ENCODE measurements at regions not wholly inside any gene's neighbourhood (a gene's known extent, or its start where the extent isn't known, plus 50 kb on each side); places are given as distances from the start of the nearest gene placed in this dataset.
"Not testable (repeated sequence)": the region's sequence is repeated elsewhere in the genome, so short reads cannot be mapped to it uniquely, and the experiment has no call there.

DNA sequence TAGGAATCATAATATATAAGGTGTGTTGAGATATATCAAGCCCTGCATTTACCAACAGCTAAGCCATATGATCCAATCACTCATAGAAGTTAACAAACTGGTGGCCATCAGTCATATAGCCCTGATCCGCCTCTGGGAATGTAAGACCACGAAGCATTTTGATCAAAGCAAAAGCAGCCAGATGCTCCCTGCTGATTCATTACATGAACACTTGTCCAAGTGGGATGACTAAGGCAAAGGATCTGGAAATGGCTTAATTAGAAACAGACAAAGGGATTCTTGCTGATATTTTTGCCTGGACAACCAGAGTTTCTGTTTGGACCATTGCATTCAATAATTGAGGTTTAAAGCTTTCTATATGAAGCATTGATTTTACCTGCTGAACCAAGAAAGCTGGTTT is 535.5 kb downstream of the GPAM start (continued):
- TF ChIP-seq, protein P1, sequence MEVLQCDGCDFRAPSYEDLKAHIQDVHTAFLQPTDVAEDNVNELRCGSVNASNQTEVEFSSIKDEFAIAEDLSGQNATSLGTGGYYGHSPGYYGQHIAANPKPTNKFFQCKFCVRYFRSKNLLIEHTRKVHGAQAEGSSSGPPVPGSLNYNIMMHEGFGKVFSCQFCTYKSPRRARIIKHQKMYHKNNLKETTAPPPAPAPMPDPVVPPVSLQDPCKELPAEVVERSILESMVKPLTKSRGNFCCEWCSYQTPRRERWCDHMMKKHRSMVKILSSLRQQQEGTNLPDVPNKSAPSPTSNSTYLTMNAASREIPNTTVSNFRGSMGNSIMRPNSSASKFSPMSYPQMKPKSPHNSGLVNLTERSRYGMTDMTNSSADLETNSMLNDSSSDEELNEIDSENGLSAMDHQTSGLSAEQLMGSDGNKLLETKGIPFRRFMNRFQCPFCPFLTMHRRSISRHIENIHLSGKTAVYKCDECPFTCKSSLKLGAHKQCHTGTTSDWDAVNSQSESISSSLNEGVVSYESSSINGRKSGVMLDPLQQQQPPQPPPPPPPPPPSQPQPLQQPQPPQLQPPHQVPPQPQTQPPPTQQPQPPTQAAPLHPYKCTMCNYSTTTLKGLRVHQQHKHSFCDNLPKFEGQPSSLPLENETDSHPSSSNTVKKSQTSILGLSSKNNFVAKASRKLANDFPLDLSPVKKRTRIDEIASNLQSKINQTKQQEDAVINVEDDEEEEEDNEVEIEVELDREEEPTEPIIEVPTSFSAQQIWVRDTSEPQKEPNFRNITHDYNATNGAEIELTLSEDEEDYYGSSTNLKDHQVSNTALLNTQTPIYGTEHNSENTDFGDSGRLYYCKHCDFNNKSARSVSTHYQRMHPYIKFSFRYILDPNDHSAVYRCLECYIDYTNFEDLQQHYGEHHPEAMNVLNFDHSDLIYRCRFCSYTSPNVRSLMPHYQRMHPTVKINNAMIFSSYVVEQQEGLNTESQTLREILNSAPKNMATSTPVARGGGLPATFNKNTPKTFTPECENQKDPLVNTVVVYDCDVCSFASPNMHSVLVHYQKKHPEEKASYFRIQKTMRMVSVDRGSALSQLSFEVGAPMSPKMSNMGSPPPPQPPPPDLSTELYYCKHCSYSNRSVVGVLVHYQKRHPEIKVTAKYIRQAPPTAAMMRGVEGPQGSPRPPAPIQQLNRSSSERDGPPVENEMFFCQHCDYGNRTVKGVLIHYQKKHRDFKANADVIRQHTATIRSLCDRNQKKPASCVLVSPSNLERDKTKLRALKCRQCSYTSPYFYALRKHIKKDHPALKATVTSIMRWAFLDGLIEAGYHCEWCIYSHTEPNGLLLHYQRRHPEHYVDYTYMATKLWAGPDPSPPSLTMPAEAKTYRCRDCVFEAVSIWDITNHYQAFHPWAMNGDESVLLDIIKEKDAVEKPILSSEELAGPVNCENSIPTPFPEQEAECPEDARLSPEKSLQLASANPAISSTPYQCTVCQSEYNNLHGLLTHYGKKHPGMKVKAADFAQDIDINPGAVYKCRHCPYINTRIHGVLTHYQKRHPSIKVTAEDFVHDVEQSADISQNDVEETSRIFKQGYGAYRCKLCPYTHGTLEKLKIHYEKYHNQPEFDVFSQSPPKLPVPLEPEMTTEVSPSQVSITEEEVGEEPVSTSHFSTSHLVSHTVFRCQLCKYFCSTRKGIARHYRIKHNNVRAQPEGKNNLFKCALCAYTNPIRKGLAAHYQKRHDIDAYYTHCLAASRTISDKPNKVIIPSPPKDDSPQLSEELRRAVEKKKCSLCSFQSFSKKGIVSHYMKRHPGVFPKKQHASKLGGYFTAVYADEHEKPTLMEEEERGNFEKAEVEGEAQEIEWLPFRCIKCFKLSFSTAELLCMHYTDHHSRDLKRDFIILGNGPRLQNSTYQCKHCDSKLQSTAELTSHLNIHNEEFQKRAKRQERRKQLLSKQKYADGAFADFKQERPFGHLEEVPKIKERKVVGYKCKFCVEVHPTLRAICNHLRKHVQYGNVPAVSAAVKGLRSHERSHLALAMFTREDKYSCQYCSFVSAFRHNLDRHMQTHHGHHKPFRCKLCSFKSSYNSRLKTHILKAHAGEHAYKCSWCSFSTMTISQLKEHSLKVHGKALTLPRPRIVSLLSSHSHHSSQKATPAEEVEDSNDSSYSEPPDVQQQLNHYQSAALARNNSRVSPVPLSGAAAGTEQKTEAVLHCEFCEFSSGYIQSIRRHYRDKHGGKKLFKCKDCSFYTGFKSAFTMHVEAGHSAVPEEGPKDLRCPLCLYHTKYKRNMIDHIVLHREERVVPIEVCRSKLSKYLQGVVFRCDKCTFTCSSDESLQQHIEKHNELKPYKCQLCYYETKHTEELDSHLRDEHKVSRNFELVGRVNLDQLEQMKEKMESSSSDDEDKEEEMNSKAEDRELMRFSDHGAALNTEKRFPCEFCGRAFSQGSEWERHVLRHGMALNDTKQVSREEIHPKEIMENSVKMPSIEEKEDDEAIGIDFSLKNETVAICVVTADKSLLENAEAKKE (CRISPR knock-in tag; IDR thresholded peaks at IDR 0.05): no peak
- TF ChIP-seq, protein P2, sequence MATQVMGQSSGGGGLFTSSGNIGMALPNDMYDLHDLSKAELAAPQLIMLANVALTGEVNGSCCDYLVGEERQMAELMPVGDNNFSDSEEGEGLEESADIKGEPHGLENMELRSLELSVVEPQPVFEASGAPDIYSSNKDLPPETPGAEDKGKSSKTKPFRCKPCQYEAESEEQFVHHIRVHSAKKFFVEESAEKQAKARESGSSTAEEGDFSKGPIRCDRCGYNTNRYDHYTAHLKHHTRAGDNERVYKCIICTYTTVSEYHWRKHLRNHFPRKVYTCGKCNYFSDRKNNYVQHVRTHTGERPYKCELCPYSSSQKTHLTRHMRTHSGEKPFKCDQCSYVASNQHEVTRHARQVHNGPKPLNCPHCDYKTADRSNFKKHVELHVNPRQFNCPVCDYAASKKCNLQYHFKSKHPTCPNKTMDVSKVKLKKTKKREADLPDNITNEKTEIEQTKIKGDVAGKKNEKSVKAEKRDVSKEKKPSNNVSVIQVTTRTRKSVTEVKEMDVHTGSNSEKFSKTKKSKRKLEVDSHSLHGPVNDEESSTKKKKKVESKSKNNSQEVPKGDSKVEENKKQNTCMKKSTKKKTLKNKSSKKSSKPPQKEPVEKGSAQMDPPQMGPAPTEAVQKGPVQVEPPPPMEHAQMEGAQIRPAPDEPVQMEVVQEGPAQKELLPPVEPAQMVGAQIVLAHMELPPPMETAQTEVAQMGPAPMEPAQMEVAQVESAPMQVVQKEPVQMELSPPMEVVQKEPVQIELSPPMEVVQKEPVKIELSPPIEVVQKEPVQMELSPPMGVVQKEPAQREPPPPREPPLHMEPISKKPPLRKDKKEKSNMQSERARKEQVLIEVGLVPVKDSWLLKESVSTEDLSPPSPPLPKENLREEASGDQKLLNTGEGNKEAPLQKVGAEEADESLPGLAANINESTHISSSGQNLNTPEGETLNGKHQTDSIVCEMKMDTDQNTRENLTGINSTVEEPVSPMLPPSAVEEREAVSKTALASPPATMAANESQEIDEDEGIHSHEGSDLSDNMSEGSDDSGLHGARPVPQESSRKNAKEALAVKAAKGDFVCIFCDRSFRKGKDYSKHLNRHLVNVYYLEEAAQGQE (IDR thresholded peaks at IDR 0.05; ENCODE audit: unreplicated experiment): no peak

DNA sequence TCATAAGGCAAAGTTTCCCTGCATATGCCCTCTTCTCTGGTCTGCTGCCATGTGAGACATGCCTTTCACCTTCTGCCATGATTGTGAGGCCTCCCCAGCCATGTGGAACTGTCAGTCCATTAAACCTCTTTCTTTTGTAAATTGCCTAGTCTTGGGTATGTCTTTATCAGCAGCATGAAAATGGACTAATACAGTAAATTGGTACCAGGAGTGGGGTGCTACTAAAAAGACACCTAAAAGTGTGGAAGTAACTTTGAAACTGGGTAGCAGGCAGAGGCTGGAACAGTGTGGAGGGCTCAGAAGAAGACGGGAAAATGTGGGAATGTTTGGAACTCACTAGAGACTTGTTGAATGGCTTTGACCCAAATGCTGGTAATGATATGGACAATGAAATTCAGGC is 534.5 kb downstream of the GPAM start:
- H3K27me3 ChIP-seq (ENCODE audit: insufficient read depth); H3K4me2 ChIP-seq; H3K4me3 Mint-ChIP-seq; H2AFZ ChIP-seq; DNase-seq (ENCODE audit: low spot score); H3K79me2 ChIP-seq (replicated peaks; ENCODE audit: insufficient read depth); H3K27ac ChIP-seq (ENCODE audit: low read depth); H3K27me3 Mint-ChIP-seq (ENCODE audit: insufficient read depth, low read depth, poor library complexity); ATAC-seq; H3K27ac Mint-ChIP-seq; H3K4me1 Mint-ChIP-seq; H3K4me1 ChIP-seq (ENCODE audit: insufficient read depth); H3K4me3 ChIP-seq; H3F3A ChIP-seq (replicated peaks; ENCODE audit: low read depth); H3K36me3 ChIP-seq (ENCODE audit: insufficient read depth); H4K20me1 ChIP-seq (replicated peaks; ENCODE audit: insufficient read depth): not testable (repeated sequence)
- H3K9me3 Mint-ChIP-seq: peaks cover 36% of the 10 kb centered on the region
- H3K9me2 ChIP-seq (ENCODE audit: insufficient read depth): peaks cover 11% of the 10 kb centered on the region
- peaks cover 25% of the 10 kb centered on the region for H3K36me3 Mint-ChIP-seq (ENCODE audit: low read depth)
